H9 (cell line): ENCODE measurements at regions not wholly inside any gene's neighbourhood (a gene's known extent, or its start where the extent isn't known, plus 50 kb on each side); places are given as distances from the start of the nearest gene placed in this dataset.

Experiments
- DNase-seq: peaks from one replicate; pipeline ENCODE4 v3.0.0-alpha.2; 2017
- H2AFZ ChIP-seq: one replicate; pipeline ENCODE4 v1.6.1; 2013; ENCODE audit warnings: mild to moderate bottlenecking, low read length, control low read depth, moderate library complexity
- H2AK5ac ChIP-seq: 2 replicates; pipeline ENCODE4 v1.6.1; 2013; ENCODE audit warnings: low read length, control low read depth, mixed read lengths; ENCODE audit not compliant: insufficient read length
- H2BK120ac ChIP-seq: one replicate; pipeline ENCODE4 v1.6.1; 2013; ENCODE audit warnings: low read depth, mild to moderate bottlenecking, low read length, control low read depth, inconsistent platforms; ENCODE audit not compliant: poor library complexity, severe bottlenecking
- H2BK12ac ChIP-seq: 2 replicates; pipeline ENCODE4 v1.6.1; 2013; ENCODE audit warnings: low read length, control low read depth, mixed read lengths, low read depth; ENCODE audit not compliant: insufficient read length
- H2BK15ac ChIP-seq: 2 replicates; pipeline ENCODE4 v1.6.1; 2013; ENCODE audit warnings: low read depth, low read length, control low read depth
- H2BK20ac ChIP-seq: one replicate; pipeline ENCODE4 v1.6.1; 2013; ENCODE audit warnings: low read depth, mild to moderate bottlenecking, low read length, control low read depth, inconsistent platforms; ENCODE audit not compliant: poor library complexity, severe bottlenecking
- H2BK5ac ChIP-seq: 2 replicates; pipeline ENCODE4 v1.6.1; 2013; ENCODE audit warnings: low read length, control low read depth, mixed read lengths; ENCODE audit not compliant: insufficient read length
- H3K14ac ChIP-seq: 2 replicates; pipeline ENCODE4 v1.6.1; 2013; ENCODE audit warnings: low read length, control low read depth; ENCODE audit not compliant: insufficient read depth
- H3K18ac ChIP-seq: 2 replicates; pipeline ENCODE4 v1.6.1; 2013; ENCODE audit warnings: low read depth, mild to moderate bottlenecking, mixed read lengths, low read length, control low read depth; ENCODE audit not compliant: insufficient read length
- H3K23ac ChIP-seq: 2 replicates; pipeline ENCODE4 v1.6.1; 2013; ENCODE audit warnings: low read length, control low read depth, mixed read lengths, low read depth; ENCODE audit not compliant: insufficient read length
- H3K23me2 ChIP-seq: 2 replicates; pipeline ENCODE4 v1.6.1; 2013; ENCODE audit warnings: low read depth, mild to moderate bottlenecking, mixed read lengths, low read length, control low read depth; ENCODE audit not compliant: insufficient read length, poor library complexity, severe bottlenecking
- H3K27ac ChIP-seq: 2 replicates; pipeline ENCODE4 v1.5.1; 2013; ENCODE audit warnings: low read length, control low read depth, mixed read lengths, low read depth; ENCODE audit not compliant: insufficient read length
- H3K27me3 ChIP-seq: 2 replicates; pipeline ENCODE4 v1.6.1; 2013; ENCODE audit warnings: low read length, control low read depth, inconsistent platforms; ENCODE audit not compliant: insufficient read depth
- H3K4ac ChIP-seq: 2 replicates; pipeline ENCODE4 v1.6.1; 2013; ENCODE audit warnings: low read depth, mild to moderate bottlenecking, control low read depth, inconsistent platforms, low read length, moderate library complexity
- H3K4me1 ChIP-seq: 2 replicates; pipeline ENCODE4 v1.6.1; 2013; ENCODE audit warnings: low read length, control low read depth, inconsistent platforms; ENCODE audit not compliant: insufficient read depth
- H3K4me2 ChIP-seq: 2 replicates; pipeline ENCODE4 v1.6.1; 2013; ENCODE audit warnings: low read length, control low read depth, mixed read lengths; ENCODE audit not compliant: insufficient read length, insufficient read depth
- H3K56ac ChIP-seq: 2 replicates; pipeline ENCODE4 v1.6.1; 2013; ENCODE audit warnings: low read depth, mild to moderate bottlenecking, mixed read lengths, low read length, control low read depth; ENCODE audit not compliant: insufficient read length
- H3K79me1 ChIP-seq: 2 replicates; pipeline ENCODE4 v1.6.1; 2013; ENCODE audit warnings: low read depth, mild to moderate bottlenecking, moderate library complexity, low read length, control low read depth, inconsistent platforms; ENCODE audit not compliant: insufficient read depth, poor library complexity, severe bottlenecking
- H3K79me2 ChIP-seq: 2 replicates; pipeline ENCODE4 v1.6.1; 2013; ENCODE audit warnings: low read length, control low read depth, inconsistent platforms; ENCODE audit not compliant: insufficient read depth
- H3K9ac ChIP-seq: 2 replicates; pipeline ENCODE4 v1.6.1; 2013; ENCODE audit warnings: low read length, control low read depth, mixed read lengths; ENCODE audit not compliant: insufficient read length; ENCODE audit errors: extremely low read depth
- H3K9me3 ChIP-seq: one replicate; pipeline ENCODE4 v1.6.1; 2013; ENCODE audit warnings: low read depth, low read length, inconsistent platforms; ENCODE audit not compliant: control insufficient read depth
- H3T11ph ChIP-seq: one replicate; pipeline ENCODE4 v1.6.1; 2013; ENCODE audit warnings: mild to moderate bottlenecking, low read length, control low read depth, inconsistent platforms
- H4K20me1 ChIP-seq: one replicate; pipeline ENCODE4 v1.6.1; 2013; ENCODE audit not compliant: control insufficient read depth, insufficient read length, insufficient read depth
- H4K5ac ChIP-seq: 2 replicates; pipeline ENCODE4 v1.6.1; 2013; ENCODE audit warnings: low read depth, mild to moderate bottlenecking, mixed read lengths, low read length, control low read depth; ENCODE audit not compliant: insufficient read length
- H4K8ac ChIP-seq: replicated peaks from 2 replicates; pipeline ENCODE4 v1.6.1; 2013; ENCODE audit warnings: low read length, control low read depth, mixed read lengths, low read depth; ENCODE audit not compliant: insufficient read length
- H4K91ac ChIP-seq: 2 replicates; pipeline ENCODE4 v1.6.1; 2013; ENCODE audit warnings: low read depth, mild to moderate bottlenecking, moderate library complexity, mixed read lengths, low read length, control low read depth; ENCODE audit not compliant: insufficient read length
- H3K27ac Mint-ChIP-seq, 3 experiments: 2 replicates in 2 of 3; 3 replicates in 1 of 3; pipeline ENCODE4 v1.8.0; 2020 to 2021; ENCODE audit warnings: mixed read lengths in 3 of 3, mild to moderate bottlenecking in 1 of 3, moderate library complexity in 1 of 3
- H3K27me3 Mint-ChIP-seq: 2 replicates; pipeline ENCODE4 v1.8.0; 2021; ENCODE audit warnings: low read depth, mild to moderate bottlenecking, moderate library complexity, mixed read lengths
- H3K36me3 Mint-ChIP-seq, 3 experiments: 2 replicates in 2 of 3; 3 replicates in 1 of 3; pipeline ENCODE4 v1.8.0; 2020 to 2021; ENCODE audit warnings: low read depth in 3 of 3, mixed read lengths in 3 of 3; ENCODE audit not compliant: insufficient read depth in 1 of 3
- H3K4me1 Mint-ChIP-seq, 2 experiments: 2 replicates each; pipeline ENCODE4 v1.8.0; 2020; ENCODE audit warnings: mixed read lengths in 2 of 2
- H3K4me3 Mint-ChIP-seq, 2 experiments: 2 replicates in 1 of 2; 3 replicates in 1 of 2; pipeline ENCODE4 v1.8.0; 2020 to 2021; ENCODE audit warnings: mild to moderate bottlenecking in 2 of 2, mixed read lengths in 2 of 2, moderate library complexity in 1 of 2
- H3K9me3 Mint-ChIP-seq, 2 experiments: 2 replicates in 1 of 2; 3 replicates in 1 of 2; pipeline ENCODE4 v1.8.0; 2020; ENCODE audit warnings: mild to moderate bottlenecking in 2 of 2, mixed read lengths in 2 of 2, moderate library complexity in 1 of 2
- WGBS: extraction: QIAGEN DNeasy Blood & Tissue Kit; methylation state at CpG from one replicate; pipeline ENCODE4 v1.1.7; 2013; ENCODE audit warnings: missing lambda C conversion rate, low lambda C conversion rate, mixed read lengths; ENCODE audit not compliant: insufficient read length; ENCODE audit errors: extremely low coverage; 5-methylcytosine and 5-hydroxymethylcytosine counted together
- TF ChIP-seq, protein P1 (sequence below): fragments of 200-600 bp; sonication (generic); conservative IDR thresholded peaks from 3 replicates; pipeline ENCODE4 v1.8.0; 2021; ENCODE audit warnings: antibody characterized with exemption, mild to moderate bottlenecking

DNA sequence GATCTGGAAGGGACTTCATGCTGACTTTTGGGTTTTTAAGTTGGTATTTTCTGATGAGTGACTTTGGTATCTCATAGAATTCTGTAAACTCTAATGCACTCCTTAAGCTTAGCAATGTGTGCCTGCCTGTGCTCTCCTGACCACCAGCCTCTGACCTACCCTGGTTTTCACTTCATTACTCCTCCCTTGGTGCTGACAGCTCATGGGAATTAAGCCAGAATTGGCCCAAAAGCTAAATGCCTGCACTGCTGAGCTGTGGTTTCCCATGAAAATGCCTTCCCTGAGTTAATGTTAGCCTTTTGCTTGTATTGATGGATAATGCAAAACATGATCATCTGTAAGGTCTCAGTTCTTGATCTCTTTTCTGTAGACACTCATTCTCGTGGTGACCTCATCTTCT is 308.0 kb downstream of the DOCK8 start:
- H3K36me3 Mint-ChIP-seq: peaks cover 0 to 6% (median 3%) of the 10 kb centered on the region in 3 experiments; a peak in 3 of 7 replicates
- Histone ChIP-seq H3K79me2 (no peaks in the 10 kb centered on the region; the same call in 1 of the 2 replicates), H3K9ac (no peak overlapping the region), H3K27ac (no peak overlapping the region), H3K18ac (no peak overlapping the region), H4K20me1 (no peaks in the 10 kb centered on the region), H3K4ac (no peak overlapping the region), H2BK12ac (no peak overlapping the region), H2BK120ac (no peak overlapping the region), H2BK20ac (no peak overlapping the region), H3K56ac (no peak overlapping the region), H3K4me1 (no peaks in the 10 kb centered on the region), H3K4me2 (no peak overlapping the region), H3K79me1 (peaks cover 6% of the 10 kb centered on the region), H4K91ac (no peak overlapping the region), H3K27me3 (no peaks in the 10 kb centered on the region), H3K9me3 (no peaks in the 10 kb centered on the region), H2AFZ (no peak overlapping the region), H2BK15ac (no peak overlapping the region), H3K14ac (no peak overlapping the region), H4K8ac (no peak overlapping the region), H3T11ph (no peak overlapping the region), H2AK5ac (no peak overlapping the region), H2BK5ac (no peak overlapping the region), H4K5ac (no peak overlapping the region), H3K23ac (no peak overlapping the region), H3K23me2 (no peaks in the 10 kb centered on the region)
- H3K9me3 Mint-ChIP-seq: no peaks in the 10 kb centered on the region
- H3K27me3 Mint-ChIP-seq: no peaks in the 10 kb centered on the region
- TF ChIP-seq, protein P1, sequence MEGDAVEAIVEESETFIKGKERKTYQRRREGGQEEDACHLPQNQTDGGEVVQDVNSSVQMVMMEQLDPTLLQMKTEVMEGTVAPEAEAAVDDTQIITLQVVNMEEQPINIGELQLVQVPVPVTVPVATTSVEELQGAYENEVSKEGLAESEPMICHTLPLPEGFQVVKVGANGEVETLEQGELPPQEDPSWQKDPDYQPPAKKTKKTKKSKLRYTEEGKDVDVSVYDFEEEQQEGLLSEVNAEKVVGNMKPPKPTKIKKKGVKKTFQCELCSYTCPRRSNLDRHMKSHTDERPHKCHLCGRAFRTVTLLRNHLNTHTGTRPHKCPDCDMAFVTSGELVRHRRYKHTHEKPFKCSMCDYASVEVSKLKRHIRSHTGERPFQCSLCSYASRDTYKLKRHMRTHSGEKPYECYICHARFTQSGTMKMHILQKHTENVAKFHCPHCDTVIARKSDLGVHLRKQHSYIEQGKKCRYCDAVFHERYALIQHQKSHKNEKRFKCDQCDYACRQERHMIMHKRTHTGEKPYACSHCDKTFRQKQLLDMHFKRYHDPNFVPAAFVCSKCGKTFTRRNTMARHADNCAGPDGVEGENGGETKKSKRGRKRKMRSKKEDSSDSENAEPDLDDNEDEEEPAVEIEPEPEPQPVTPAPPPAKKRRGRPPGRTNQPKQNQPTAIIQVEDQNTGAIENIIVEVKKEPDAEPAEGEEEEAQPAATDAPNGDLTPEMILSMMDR: no peak
- DNase-seq: no peak
- no peak overlapping the region for H3K4me3 Mint-ChIP-seq
- WGBS: no CpG with 5 or more reads among the region's 1 CpG
- H3K27ac Mint-ChIP-seq: no peak overlapping the region
- H3K4me1 Mint-ChIP-seq: peaks cover 4 to 8% of the 10 kb centered on the region in 2 experiments
